Stimulated activated CD4-positive, alpha-beta T cell treated with anti-CD3 and anti-CD28 coated beads, Interleukin-12 subunit alpha, Interleukin-12 subunit beta, amount 100 ng/mL, for 48 hours (primary cell): ENCODE measurements at regions not wholly inside any gene's neighbourhood (a gene's known extent, or its start where the extent isn't known, plus 50 kb on each side); places are given as distances from the start of the nearest gene placed in this dataset.

Source experiments
- DNase-seq, 3 donors: peaks; one replicate each; pipeline ENCODE4 v3.0.0-alpha.2; 2020; ENCODE audit warnings: low read depth in 2 of 3, low spot score in 1 of 3

DNA sequence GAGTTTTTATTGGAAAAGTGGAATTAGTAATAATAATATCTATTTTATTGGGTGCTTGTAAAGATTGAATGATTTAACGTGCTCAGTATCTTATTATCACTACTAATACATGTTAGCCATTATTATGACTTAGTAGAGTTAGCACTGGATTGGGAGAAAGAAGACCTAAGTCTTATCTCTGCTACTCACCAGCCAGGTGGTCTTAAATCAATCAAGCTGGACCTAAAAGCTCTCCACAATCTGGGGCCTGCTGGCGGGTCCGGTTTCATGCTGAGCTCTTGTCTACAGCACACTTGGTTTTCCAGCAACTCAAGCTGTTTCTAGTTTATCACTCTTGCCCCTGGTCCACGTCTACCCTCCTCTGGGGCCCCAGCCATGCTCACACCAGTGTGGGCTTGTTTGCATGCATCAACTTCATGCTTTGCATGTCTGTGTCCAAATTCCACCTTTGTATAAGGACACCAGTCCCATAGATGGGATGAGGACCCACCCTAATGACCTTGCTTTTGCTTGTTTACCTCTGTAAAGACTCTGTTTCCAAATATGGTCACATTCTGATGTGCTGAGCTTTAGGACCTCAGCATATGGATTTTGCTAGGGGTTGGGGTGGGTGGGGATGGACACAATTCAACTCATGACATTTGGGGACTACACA is 363.1 kb downstream of the LPIN1 start:
- DNase-seq = no peak

DNA sequence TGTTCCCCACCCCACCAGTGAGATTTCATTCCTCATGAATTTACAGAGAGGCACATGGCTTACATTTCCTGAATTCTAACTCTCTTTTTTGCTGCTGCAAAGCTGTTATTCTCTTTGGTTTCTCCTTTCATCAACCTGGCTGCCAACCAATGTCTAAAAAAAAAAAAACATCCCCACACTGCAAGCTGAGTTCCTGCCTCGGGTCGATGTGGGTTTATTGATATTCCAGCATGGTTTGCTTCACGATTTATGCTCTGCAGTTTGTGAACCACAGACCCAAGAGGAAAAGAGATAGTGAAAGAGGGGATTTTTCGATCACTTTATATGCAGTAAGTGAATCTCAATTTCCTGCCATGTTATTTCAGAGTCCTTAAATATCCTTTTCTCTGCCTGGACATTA is 363.6 kb downstream of the LPIN1 start:
- no peak for DNase-seq

DNA sequence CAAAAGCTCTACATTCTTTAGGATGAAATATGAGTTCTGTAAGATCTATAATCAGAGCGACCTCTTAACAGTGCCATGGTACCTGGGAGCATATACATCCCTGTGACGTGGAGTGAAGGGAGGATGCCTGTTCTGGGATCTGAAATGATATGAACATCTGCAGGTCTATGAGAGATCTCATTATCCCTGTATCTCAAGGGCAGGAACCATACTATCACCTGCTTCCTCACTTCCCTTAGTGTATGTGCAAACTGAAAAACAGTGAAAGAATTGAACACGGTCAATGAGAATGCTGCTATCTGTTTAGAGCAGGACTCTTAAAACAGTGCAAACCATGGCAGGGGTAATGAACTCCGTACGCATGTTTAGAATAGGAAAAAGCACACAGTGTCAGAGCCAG is 364.0 kb downstream of the LPIN1 start:
- DNase-seq = no peak

GRCh38 chr2:12113412-12113811 is 367.0 kb downstream of the LPIN1 start:
- no peak for DNase-seq

GRCh38 chr2:12114816-12115215 is 368.4 kb downstream of the LPIN1 start:
- no peak for DNase-seq

DNA sequence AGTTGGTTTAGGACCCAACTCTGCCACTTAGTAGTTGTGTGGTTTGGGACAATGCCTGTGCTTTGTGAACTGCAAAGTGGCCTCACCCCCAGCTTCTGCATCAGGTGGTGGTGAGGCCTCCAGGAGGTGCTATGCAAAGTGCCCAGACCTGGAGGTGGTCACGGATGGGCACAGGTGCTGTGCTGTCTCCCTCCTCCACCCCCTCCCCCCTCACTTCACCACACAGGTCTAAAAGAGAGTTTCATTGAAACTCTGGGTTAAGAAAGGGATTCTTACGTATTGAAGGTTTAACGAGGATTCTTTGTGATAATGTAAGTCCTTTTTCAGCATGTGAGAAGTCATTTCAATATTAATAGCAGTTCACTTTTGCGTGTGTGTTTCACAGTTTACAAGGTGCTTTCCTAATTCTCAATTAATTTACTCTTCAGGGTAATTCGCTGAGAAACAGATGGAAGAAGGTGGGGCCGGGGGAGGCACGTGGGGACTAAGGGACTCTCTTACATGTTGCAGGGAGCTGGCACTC is 369.9 kb downstream of the LPIN1 start:
- no peak for DNase-seq

GRCh38 chr2:12119841-12120240 is 373.4 kb downstream of the LPIN1 start:
- no peak for DNase-seq

GRCh38 chr2:12120281-12121150 is 374.1 kb downstream of the LPIN1 start:
- no peak for DNase-seq

GRCh38 chr2:12124790-12125189 is 378.4 kb downstream of the LPIN1 start:
- no peak for DNase-seq

DNA sequence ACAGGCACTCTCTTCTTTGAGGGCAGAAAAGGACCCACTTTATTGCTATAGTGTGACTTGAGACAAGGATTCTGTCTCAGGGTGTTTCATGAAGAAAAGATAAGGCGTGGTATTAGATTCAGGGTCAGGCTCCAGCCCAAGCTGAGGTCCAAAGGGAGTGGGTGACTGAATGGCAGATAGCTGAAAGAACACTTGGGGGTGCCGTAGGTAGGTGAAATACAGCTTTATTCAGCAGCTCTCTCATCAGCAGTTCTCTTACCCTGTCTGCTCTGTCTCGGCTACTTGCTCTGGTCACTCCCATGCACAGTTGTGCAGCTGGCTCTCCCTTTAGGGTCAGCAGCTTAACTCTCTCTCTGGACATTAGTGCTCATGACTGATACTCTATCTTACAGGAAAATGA is 379.9 kb downstream of the LPIN1 start:
- DNase-seq = no peak

DNA sequence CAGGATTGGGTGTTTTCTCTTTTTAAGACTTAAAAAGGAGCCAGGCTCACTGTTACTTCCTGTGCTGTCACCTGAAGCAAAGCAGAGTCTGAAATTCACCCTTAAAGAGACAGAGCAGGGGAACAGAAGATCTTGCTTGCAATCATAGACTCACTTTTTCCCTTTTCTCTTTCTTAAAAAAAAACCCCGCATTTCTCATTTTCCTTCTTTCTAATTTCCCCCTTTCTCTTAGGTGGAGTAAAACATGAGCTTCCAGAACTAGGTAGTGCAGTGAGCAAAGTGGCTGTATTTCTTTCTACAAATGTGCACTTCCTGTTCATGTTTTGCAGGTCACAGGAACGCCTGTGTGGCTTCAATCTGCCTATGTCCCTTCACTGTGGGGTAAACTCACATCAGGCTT is 381.2 kb downstream of the LPIN1 start:
- DNase-seq = no peak

DNA sequence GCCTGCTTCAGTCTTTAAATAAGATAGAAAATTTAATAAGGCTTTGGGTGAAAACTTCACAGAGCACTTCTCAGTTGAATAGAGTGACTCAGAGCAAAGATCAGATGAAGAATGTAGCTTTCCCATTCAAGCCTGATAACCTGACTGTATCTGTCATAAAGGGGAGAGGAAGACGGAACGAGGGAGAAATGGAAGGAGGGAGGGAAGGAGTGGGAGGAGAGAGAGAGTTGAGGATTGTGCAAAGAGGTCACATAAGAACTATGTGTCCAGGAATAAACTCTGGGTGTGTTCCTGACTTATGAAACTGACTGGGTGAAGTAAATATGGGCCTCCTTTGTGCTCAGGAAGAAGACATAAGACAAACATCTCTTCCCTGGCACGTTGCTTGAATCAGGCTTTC is 385.5 kb downstream of the LPIN1 start:
- no peak for DNase-seq

DNA sequence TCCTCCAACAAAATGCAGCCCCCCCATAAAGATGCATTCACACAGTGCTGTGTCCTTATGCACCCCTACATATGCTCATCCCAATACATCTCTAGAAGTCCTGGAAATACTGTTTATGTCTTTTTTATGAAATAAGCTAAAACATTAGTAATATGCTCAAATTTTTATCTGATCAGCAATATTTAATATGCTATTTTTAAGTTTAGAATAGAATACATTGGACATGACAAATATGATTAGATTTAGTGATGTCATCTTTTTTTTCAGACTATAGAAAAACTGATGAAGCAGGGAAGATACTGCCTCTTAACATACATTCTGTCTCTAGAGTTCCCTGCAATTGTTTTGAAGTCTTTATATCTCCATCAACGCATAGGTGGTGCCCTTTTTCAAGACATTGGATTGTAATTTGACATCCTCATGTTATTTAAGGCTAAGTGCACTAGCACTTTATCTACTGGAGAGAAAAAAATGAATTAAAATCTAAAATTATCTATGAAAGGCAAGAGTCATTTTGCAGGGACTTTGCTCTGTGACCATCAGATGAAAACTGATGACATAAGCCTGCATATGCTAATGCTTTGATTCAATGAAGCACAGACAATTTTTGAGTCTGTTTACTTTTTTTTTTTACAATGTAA is 395.3 kb downstream of the LPIN1 start:
- no peak for DNase-seq

DNA sequence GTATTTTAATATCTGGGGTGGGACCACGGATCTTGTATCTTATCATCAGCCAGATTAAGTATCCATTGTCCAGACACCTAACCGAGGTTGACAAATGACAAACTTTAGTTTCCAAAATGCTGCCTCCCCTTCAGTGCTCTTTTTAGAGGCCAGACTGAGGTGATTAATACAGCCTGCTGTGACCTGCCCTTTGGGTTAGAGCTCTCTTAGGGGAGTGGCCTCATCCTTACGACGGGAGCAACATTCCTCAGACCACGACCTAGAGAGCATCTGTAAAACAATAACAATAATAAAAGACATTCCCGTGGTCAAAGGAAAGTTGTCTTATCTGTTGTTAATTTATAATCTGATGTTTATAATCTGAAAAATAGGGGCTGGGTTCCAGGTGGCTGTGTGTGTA is 405.3 kb downstream of the LPIN1 start:
- DNase-seq = no peak

DNA sequence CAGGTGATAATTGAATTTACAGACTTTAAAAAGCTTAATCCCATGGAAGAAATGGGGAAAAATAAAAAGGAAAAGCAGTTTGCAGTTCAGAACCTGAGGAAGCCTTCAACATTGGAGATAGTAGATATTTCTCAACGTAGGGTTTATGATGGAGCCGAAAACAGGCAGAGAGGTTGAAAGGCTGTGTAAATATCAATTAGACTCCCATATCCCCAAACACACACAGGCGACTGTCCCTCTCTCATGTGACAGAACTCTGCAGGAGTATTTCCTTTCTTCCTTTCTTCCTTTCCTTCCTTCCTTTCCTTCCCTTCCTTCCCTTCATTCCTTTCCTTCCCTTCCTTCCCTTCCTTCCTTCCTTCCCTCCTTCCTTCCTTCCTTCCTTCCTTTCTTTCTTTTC is 406.5 kb downstream of the LPIN1 start:
- no peak for DNase-seq

DNA sequence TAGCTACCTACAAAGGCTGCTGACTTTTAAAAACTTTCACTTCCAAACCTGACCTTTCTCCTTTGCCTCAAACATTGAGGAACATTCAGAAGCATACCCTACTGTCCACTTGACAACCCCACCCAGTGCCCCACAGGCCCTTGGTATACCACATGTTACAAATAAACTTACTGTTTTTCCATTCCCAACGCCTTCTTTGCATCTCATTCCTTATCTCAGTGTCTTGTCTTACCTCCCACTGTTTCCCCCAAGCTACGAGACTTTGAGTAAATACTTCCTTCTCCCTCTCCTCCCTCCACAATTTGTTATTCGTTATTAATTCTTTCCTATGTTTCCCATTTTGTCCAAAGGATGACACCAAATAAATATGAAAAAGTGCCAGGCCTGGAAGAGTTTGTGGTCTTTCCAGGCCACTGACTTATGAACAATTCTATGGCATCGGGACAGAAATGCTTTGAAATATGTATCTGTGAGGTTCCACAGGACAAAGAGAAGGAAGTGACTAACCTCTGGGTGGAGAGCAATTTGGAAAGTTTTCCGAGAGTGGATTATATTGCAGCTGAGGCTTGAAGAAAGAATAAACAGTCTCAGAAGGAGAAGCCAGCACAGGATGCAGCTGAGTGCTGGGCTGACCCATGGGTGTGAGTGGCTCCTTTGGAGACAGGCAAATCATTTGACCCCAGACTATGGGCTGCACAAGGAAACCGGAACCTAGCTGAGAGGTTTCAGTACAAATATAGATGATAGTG is 409.0 kb downstream of the LPIN1 start:
- DNase-seq = no peak

DNA sequence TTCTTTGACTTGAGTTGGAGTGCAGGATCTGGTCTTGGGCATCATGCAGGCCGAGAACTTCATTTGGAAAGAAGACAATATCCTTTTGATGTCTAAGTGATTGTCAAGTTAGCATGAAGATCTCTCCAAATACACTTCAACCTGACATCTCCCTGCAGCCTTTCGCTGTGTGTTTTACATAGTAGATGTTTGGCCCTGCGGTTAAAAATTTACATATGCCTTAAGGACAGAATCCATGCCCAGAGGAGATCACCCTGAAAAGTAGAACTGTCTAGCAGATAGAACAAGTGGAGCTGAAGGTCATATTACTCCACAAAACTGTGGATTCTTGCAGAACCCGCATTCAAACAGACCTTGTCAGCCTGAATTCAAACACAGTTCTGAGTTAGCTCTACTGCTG is 409.9 kb downstream of the LPIN1 start:
- no peak for DNase-seq

DNA sequence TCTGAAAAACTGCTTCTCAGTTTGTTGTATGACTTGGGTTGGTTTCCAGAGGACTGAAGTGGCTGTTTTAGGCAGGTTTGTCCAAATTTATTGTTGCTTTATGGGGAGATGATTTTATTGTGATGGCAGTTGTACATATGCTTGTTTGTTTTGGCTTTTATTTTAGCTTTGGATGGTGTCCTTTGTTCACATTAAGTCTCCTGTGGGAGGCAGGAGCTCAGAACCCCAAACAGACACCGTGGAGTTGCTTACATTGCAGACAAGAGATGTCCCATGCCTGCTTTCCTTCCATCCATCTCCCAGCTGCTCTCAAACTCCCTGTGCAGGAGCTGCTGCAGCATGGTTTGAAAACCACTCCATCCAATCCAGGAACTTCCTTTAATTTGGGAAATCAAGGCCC is 414.7 kb downstream of the LPIN1 start:
- no peak for DNase-seq

DNA sequence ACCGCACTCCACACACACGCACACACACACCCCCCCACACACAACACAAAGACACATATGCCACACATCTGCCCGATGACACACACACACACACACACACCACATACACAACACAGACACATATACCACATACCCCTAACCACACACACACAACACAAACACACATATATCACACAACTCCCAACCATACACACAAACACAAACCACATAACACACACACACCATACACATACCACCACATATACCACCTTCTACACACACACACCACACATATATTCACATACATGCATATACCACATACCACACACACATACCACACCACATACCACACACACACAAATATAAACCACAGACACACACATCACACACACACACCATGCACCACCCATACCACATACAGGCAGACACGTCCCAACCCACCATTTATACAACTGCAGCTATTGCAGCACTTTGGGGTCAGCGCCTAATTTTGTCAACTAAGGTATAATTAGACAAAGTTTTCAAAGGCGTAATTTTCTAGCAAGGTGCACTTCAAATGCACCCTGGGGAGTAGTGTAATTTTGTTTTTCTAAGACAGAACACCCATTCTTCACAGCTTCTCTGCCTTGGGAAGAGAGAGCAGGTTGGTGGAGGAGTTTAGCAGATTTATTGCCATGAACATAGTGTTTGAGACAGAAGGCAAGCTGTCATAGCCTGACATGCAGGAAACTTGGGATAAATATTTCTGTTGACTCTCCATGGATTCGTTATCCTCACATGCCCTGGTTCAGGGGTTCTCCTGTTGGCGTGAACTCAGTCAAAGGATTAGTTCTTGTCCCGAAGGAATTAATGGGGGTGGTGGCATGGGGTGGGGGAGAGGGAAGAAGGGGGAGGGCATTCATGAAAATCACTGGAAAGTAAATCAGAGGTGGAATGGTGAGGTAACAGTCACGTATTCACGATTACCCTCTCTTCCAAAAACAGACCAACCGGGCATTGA is 416.1 kb downstream of the LPIN1 start:
- no peak for DNase-seq

- no peak for DNase-seq
Measured at GRCh38 chr2:12163866-12164265, 417.4 kb downstream of the LPIN1 start.
